HG02938 (cell line): ENCODE measurements at regions not wholly inside any gene's neighbourhood (a gene's known extent, or its start where the extent isn't known, plus 50 kb on each side); places are given as distances from the start of the nearest gene placed in this dataset.

Experiments
- ATAC-seq: cut with Tn5 transposase; IDR thresholded peaks from one replicate; pipeline ENCODE4 v1.9.1; 2021; ENCODE audit warnings: mild to moderate bottlenecking, moderate library complexity; ENCODE audit not compliant: unreplicated experiment

DNA sequence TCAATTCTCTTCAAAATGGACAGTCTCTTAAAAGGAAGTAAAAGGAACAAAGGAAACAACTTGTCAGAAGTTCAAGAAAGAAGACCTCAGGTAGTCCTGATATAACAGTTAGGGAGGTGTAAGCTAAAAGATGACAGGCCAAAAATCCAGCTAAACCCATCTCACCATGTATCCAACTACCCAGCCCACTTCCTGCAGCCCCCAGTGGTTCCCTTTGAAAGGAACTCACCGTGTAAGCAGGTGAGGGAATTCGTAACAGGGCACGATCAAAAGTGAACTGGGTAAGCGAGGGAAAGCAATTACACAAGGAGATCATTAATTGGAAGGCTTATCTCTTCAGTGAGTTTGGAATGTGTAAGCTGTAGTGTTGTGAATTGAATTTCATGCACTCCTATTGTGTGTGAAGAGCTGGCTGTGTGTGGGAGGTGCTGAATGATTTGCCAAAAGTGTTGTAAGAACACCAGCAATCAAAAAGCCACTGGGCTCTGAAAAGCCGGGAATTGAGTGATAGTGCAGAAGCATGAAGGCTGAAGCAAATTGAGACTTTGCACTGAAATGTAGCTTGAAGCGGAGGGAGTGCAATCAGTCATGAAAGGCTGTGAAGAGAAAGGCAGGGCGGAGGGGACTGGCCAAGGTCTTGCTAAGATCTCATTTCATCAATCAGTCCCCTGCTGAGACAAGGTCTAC is 914.2 kb upstream of the LCORL start:
- no peak for ATAC-seq

- no peak for ATAC-seq
Observed at GRCh38 chr4:18934197-18934596, 912.6 kb upstream of the LCORL start.

GRCh38 chr4:18932730-18933339 is 911.3 kb upstream of the LCORL start:
- no peak for ATAC-seq

DNA sequence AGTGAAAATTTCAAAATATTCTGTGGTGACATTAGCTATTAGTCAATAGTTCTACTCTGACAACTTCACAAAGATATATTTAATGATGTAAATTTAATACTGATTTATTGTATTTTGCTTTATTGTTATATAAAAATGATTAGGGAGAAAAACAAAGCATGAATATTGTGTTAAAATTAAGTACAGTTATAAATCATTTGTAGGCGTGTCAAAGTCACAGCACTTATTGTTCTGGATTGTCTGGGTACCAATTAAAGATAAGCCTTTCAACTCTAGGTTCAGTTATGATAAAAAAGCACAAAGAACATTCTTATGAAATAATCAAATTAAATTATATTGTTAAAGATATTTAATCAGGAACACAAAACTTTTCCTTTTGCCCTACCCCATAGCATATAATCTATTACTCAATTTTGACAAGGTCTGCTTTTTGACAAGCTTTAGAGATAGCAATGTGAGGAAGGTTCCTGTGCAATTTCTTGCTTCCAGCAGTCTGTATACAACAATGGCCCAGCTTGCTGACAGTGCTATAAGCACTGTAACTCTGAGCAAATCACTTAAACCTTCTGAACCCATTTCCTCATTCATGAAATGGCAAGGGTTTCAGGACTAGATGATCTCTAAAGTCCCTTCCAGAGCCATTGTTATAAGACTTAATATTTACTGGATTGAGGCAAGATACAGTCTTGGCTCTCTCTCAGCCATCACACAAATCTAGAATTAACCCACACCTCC is 910.3 kb upstream of the LCORL start:
- ATAC-seq, result no peak

DNA sequence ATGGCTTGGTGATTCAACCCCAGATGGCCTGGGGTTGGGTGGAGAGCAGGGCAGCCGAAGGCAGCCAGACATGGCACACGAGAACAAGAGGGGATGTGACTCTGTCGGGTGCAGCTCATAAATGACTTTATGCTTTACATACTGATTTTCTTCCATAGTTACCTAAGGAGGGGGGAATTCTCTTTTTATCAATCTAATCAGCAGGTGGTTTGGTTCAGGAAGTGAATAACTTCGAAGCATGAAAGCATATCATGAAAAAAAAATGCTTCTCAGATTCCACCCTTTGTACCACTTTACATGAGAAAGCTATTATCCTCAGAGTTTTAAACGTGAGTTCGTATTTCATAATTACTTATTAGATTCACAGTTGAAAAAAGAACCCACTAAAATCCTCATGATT is 908.9 kb upstream of the LCORL start:
- no peak for ATAC-seq

- no peak for ATAC-seq
Observed at GRCh38 chr4:18923496-18924161, 902.1 kb upstream of the LCORL start.

- ATAC-seq, result no peak
Observed at GRCh38 chr4:18917689-18918088, 896.1 kb upstream of the LCORL start.

- no peak for ATAC-seq
Observed at GRCh38 chr4:18914182-18914581, 892.6 kb upstream of the LCORL start.

- no peak for ATAC-seq
Observed at GRCh38 chr4:18894928-18895327, 873.4 kb upstream of the LCORL start.

- no peak for ATAC-seq
Observed at GRCh38 chr4:18882468-18882867, 860.9 kb upstream of the LCORL start.

GRCh38 chr4:18881556-18881955 is 860.0 kb upstream of the LCORL start:
- ATAC-seq, result no peak

DNA sequence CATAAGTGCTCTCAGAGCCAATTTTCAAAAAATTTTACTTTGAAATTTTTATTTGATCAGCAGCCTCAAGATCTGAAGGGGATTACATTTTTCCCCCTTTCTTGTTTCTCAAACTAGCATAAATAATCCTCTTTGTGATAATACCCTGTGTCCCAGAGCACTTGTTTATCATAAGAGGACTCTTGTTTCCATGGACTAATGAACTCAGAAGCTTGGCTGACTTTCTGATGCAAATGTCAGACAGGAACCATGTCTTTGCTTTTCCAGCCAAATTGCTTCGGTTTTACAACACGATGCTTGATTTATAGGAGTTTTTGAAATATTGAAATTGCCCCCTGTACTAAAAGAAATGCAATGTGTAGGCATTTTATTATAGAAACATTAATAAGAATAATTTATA is 859.3 kb upstream of the LCORL start:
- no peak for ATAC-seq

- ATAC-seq, result no peak
Observed at GRCh38 chr4:18878561-18878960, 857.0 kb upstream of the LCORL start.

DNA sequence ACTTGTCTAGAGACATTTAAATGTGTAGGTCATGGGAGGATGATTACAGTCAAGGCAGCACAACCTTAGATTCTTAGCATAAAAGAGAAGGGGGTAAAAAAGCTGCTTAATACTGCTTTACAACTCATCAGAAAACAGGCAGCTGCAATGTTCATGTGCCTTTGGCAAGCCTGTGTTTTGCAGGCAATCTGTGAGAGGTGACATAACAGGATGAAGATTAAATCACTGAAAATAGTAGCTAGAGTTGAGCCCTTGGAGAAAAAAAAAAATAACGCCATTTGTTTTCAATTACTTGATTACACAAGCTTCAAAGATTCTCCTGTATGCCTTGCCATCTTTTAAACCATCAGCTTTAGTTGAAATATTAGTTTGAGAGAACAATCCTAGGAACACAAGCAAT is 847.6 kb upstream of the LCORL start:
- ATAC-seq, result no peak

GRCh38 chr4:18860836-18861530 is 839.4 kb upstream of the LCORL start:
- no peak for ATAC-seq

DNA sequence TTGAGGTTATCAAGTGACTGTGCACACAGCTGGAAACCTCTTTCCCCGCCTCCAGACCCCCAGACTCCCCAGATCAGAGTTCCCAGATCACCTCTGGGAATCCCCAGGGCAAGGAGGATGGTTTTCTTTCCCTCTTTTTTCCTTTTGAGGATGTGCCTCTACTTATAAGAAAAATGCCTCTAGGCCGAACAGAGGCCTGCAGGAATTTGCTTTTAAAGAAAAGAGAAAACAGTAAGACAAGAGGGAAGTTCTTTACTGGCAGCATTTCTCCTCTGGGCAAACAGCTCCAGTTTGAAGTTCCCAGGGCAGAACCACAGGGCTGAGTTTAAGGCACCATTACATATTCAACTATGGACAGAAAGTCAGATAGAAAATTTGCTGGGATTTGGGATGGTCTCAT is 837.9 kb upstream of the LCORL start:
- no peak for ATAC-seq

GRCh38 chr4:18858229-18858922 is 836.8 kb upstream of the LCORL start:
- no peak for ATAC-seq

- no peak for ATAC-seq
Observed at GRCh38 chr4:18850867-18851266, 829.3 kb upstream of the LCORL start.

DNA sequence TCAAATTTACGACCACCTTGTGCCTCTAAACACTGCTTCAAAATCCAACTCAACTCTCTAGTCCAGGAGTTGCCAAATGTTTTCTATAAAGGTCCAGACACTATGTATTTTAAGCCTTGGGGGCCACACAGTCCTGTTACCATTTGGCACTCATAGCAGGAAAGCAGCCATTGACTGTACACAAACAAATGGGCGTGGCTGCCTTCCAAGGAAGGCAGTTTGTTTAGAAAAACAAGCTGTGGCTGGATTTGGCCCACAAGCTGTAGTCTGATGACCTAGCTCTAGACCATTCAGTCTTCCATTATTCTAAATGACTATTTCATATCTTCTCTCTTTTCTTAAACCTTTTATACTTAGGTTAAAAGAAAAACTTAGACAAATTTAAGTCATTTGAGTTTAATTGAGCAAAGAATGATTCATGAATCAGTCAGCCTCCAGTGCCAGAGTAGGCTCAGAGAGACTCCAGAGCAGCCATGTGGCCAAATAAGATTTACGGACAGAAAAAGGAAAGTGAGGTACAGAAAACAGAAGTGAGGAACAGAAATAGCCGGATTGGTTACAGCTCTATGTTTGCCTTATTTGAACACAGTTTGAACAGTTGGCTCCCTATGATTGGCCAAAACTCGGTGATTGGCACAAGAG is 825.8 kb upstream of the LCORL start:
- no peak for ATAC-seq

DNA sequence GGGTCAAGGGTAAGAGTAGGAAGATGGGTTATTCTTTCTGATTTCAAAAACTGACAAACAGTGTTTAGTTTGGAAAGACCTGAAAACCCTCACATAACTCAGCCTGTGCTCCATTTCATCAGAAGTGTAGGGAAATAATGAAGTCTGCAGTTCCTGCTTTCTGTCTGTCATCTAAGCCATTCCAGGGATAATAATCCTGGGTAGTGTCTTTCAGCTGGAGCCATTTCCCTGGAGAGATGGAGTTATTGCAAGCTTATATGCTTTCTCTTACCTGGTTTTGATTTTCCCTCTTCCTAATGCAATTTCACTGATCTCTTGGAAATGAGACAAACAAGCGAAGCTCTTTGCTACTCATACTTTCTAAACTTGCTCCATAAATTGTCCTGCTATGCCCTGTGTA is 824.8 kb upstream of the LCORL start:
- no peak for ATAC-seq
